Cardiac fibroblast (primary cell): ENCODE measurements at regions not wholly inside any gene's neighbourhood (a gene's known extent, or its start where the extent isn't known, plus 50 kb on each side); places are given as distances from the start of the nearest gene placed in this dataset.

Source experiments
- DNase-seq, 2 donors: peaks; one replicate each; pipeline versions ENCODE4 v3.0.0 to v3.0.0-alpha.2; 2010; ENCODE audit warnings: low read depth in 2 of 2
- H3K4me3 ChIP-seq, 2 donors: replicated peaks in 1 of 2; 1 replicate in 1 of 2; 2 replicates in 1 of 2; pipeline ENCODE4 v1.5.1; 2011; ENCODE audit warnings: low read depth in 2 of 2, low read length in 2 of 2, mild to moderate bottlenecking in 2 of 2, moderate library complexity in 1 of 2
- CTCF ChIP-seq: IDR thresholded peaks from one replicate; pipeline ENCODE4 v1.5.1; 2011; ENCODE audit warnings: low read depth, mild to moderate bottlenecking, low read length, inconsistent platforms

- DNase-seq: no peak
- no peak for TF ChIP-seq CTCF
- H3K4me3 ChIP-seq: no peak overlapping the region
Observed at GRCh38 chr2:147777394-147777793, 67.4 kb upstream of the ACVR2A start.

- no peak for TF ChIP-seq CTCF
- no peak for DNase-seq
- H3K4me3 ChIP-seq: no peak overlapping the region
Observed at GRCh38 chr2:147774805-147775204, 70.0 kb upstream of the ACVR2A start.

- TF ChIP-seq CTCF: no peak
Observed at GRCh38 chr2:147773479-147773878, 71.3 kb upstream of the ACVR2A start.

GRCh38 chr2:147772781-147773180 is 72.0 kb upstream of the ACVR2A start:
- H3K4me3 ChIP-seq: no peak overlapping the region
- no peak for DNase-seq
- no peak for TF ChIP-seq CTCF

More at GRCh38 chr2:147773479-147773878, 71.3 kb upstream of the ACVR2A start:
- no peak for DNase-seq
- no peak overlapping the region for H3K4me3 ChIP-seq

GRCh38 chr2:147763861-147764260 is 81.0 kb upstream of the ACVR2A start:
- no peak for DNase-seq
- no peak for TF ChIP-seq CTCF
- no peak overlapping the region for H3K4me3 ChIP-seq

GRCh38 chr2:147760984-147761383 is 83.8 kb upstream of the ACVR2A start:
- no peak for TF ChIP-seq CTCF
- no peak for DNase-seq
- no peak overlapping the region for H3K4me3 ChIP-seq

- no peak for DNase-seq
- no peak overlapping the region for H3K4me3 ChIP-seq
- no peak for TF ChIP-seq CTCF
Observed at GRCh38 chr2:147759536-147759935, 85.3 kb upstream of the ACVR2A start.
